OCI-LY7 (cell line): ENCODE measurements at regions not wholly inside any gene's neighbourhood (a gene's known extent, or its start where the extent isn't known, plus 50 kb on each side); places are given as distances from the start of the nearest gene placed in this dataset.

ENCODE experiments used
- BruUV-seq: library from RNA; stranded (reverse); fragments of 400-500 nt; replicated peaks from 2 replicates; lab custom pipeline; 2021; lab: Mats Ljungman, UMichigan
- CTCF ChIA-PET: fragments of 300-600 bp; sonication (Branson Sonifier 250); formaldehyde crosslinking; loops from one replicate; lab custom pipeline; 2022; ENCODE audit warnings: antibody characterized with exemption; ENCODE audit not compliant: unreplicated experiment; lab: Charles Lee
- POLR2A ChIA-PET: fragments of 300-600 bp; sonication (Branson Sonifier 250); formaldehyde crosslinking; loops from one replicate; lab custom pipeline; 2022; ENCODE audit warnings: antibody characterized with exemption; lab: Charles Lee
- DNase-seq: peaks from one replicate; pipeline ENCODE4 v3.0.0-alpha.2; 2015; ENCODE audit warnings: low spot score
- H2AFZ ChIP-seq: fragments of 200-600 bp; sonication (generic), shearing (Covaris generic); 2 replicates; pipeline ENCODE4 v1.6.1; 2014; ENCODE audit warnings: mild to moderate bottlenecking, antibody characterized with exemption, low read length, moderate library complexity
- H3K27ac ChIP-seq: fragments of 200-600 bp; sonication (generic); 2 replicates; pipeline ENCODE4 v1.5.1; 2014; ENCODE audit warnings: mixed run types, low read depth, mild to moderate bottlenecking, moderate library complexity, low read length, inconsistent platforms; ENCODE audit not compliant: poor library complexity, severe bottlenecking
- H3K36me3 ChIP-seq: fragments of 200-600 bp; sonication (generic); 2 replicates; pipeline ENCODE4 v1.6.1; 2014; ENCODE audit warnings: mild to moderate bottlenecking, antibody characterized with exemption, low read length, moderate library complexity, mixed read lengths; ENCODE audit not compliant: insufficient read depth
- H3K4me1 ChIP-seq: fragments of 200-600 bp; sonication (generic); 2 replicates; pipeline ENCODE4 v1.5.1; 2014; ENCODE audit warnings: mild to moderate bottlenecking, low read length; ENCODE audit not compliant: insufficient read depth, poor library complexity, severe bottlenecking
- H3K4me2 ChIP-seq: fragments of 200-600 bp; sonication (generic); 2 replicates; pipeline ENCODE4 v1.6.1; 2014; ENCODE audit warnings: mild to moderate bottlenecking, low read length
- H3K4me3 ChIP-seq: fragments of 200-600 bp; sonication (generic); 2 replicates; pipeline ENCODE4 v1.5.1; 2014; ENCODE audit warnings: mild to moderate bottlenecking, low read depth, low read length; ENCODE audit not compliant: poor library complexity, severe bottlenecking
- H3K79me2 ChIP-seq: fragments of 200-600 bp; sonication (generic); 2 replicates; pipeline ENCODE4 v1.6.1; 2016; ENCODE audit warnings: low read depth, mild to moderate bottlenecking, low read length, moderate library complexity, mixed read lengths; ENCODE audit not compliant: insufficient read depth
- H3K9me2 ChIP-seq: fragments of 200-600 bp; sonication (generic); 2 replicates; pipeline ENCODE4 v1.6.1; 2016; ENCODE audit warnings: mild to moderate bottlenecking, low read length, mixed read lengths; ENCODE audit not compliant: insufficient read depth
- H3K9me3 ChIP-seq: fragments of 200-600 bp; sonication (generic); 2 replicates; pipeline ENCODE4 v1.6.1; 2014; ENCODE audit warnings: mild to moderate bottlenecking, mixed run types, low read length, mixed read lengths
- H4K20me1 ChIP-seq: fragments of 200-600 bp; sonication (generic); 2 replicates; pipeline ENCODE4 v1.6.1; 2014; ENCODE audit warnings: mild to moderate bottlenecking, antibody characterized with exemption, low read length, moderate library complexity, mixed read lengths; ENCODE audit not compliant: insufficient read depth
- CTCF ChIP-seq: fragments of 200-600 bp; sonication (generic); conservative IDR thresholded peaks from 2 replicates; pipeline ENCODE4 v1.5.1; 2014; ENCODE audit warnings: mild to moderate bottlenecking, antibody characterized with exemption, low read length, moderate library complexity, mixed read lengths
- EZH2phosphoT487 ChIP-seq: fragments of 200-600 bp; sonication (generic); IDR thresholded peaks from 2 replicates; pipeline ENCODE4 v1.6.1; 2018; ENCODE audit warnings: low read depth, borderline replicate concordance, mild to moderate bottlenecking, mixed run types, antibody characterized with exemption, low read length, moderate library complexity, mixed read lengths
- intact Hi-C: fragments of 100-400 bp; cut with micrococcal nuclease; formaldehyde crosslinking; loops from one replicate; pipeline ENCODE4 v1.10.0; 2022; ENCODE audit not compliant: unreplicated experiment

GRCh38 chr16:82522026-82522425 lies 104.7 kb upstream of the CDH13 start:
- no peaks in the 10 kb centered on the region for H3K36me3 ChIP-seq
- H3K4me2 ChIP-seq = no peak overlapping the region
- POLR2A ChIA-PET = no interaction called here
- no peak for DNase-seq
- no peaks in the 10 kb centered on the region for H3K9me3 ChIP-seq
- no peaks in the 10 kb centered on the region for H3K9me2 ChIP-seq
- H3K4me3 ChIP-seq = no peak overlapping the region
- no TSS peak for BruUV-seq
- intact Hi-C loops = no loop called here
- CTCF ChIA-PET = no interaction called here
- H3K27ac ChIP-seq = no peak overlapping the region
- no peaks in the 10 kb centered on the region for H3K79me2 ChIP-seq
- H4K20me1 ChIP-seq = no peaks in the 10 kb centered on the region
- H3K4me1 ChIP-seq = no peaks in the 10 kb centered on the region
- no peak for TF ChIP-seq CTCF
- no peak for TF ChIP-seq EZH2phosphoT487
- H2AFZ ChIP-seq = no peak overlapping the region

- Histone ChIP-seq H3K27ac (no peak overlapping the region), H3K4me2 (no peak overlapping the region), H3K4me1 (no peaks in the 10 kb centered on the region), H3K79me2 (no peaks in the 10 kb centered on the region), H4K20me1 (no peaks in the 10 kb centered on the region), H3K9me2 (no peaks in the 10 kb centered on the region), H3K9me3 (no peaks in the 10 kb centered on the region), H3K4me3 (no peak overlapping the region), H2AFZ (no peak overlapping the region), H3K36me3 (no peaks in the 10 kb centered on the region)
- no peak for DNase-seq
- no peak for TF ChIP-seq CTCF
- TF ChIP-seq EZH2phosphoT487 = no peak
- intact Hi-C loops = no loop called here
- ChIA-PET CTCF (no interaction called here), POLR2A (no interaction called here)
- no TSS peak for BruUV-seq
Measured at GRCh38 chr16:82518811-82519210, 108.0 kb upstream of the CDH13 start.

GRCh38 chr16:82514262-82514661 lies 112.5 kb upstream of the CDH13 start:
- Histone ChIP-seq H3K4me1 (no peaks in the 10 kb centered on the region), H3K9me2 (no peaks in the 10 kb centered on the region), H2AFZ (no peak overlapping the region), H3K9me3 (no peaks in the 10 kb centered on the region), H3K4me3 (no peak overlapping the region), H3K27ac (no peak overlapping the region), H4K20me1 (no peaks in the 10 kb centered on the region), H3K4me2 (no peak overlapping the region), H3K79me2 (no peaks in the 10 kb centered on the region), H3K36me3 (no peaks in the 10 kb centered on the region)
- no TSS peak for BruUV-seq
- intact Hi-C loops = no loop called here
- TF ChIP-seq CTCF = no peak
- no peak for TF ChIP-seq EZH2phosphoT487
- ChIA-PET POLR2A (interaction anchor here (0.5 kb wide), 1 partner anchor 18 kb away, joined by 3 read pairs; no protein-coding TSS in a partner anchor), CTCF (no interaction called here)
- no peak for DNase-seq
